ENCODE measurements at regions not wholly inside any gene's neighbourhood (a gene's known extent, or its start where the extent isn't known, plus 50 kb on each side); places are given as distances from the start of the nearest gene placed in this dataset.

DNA sequence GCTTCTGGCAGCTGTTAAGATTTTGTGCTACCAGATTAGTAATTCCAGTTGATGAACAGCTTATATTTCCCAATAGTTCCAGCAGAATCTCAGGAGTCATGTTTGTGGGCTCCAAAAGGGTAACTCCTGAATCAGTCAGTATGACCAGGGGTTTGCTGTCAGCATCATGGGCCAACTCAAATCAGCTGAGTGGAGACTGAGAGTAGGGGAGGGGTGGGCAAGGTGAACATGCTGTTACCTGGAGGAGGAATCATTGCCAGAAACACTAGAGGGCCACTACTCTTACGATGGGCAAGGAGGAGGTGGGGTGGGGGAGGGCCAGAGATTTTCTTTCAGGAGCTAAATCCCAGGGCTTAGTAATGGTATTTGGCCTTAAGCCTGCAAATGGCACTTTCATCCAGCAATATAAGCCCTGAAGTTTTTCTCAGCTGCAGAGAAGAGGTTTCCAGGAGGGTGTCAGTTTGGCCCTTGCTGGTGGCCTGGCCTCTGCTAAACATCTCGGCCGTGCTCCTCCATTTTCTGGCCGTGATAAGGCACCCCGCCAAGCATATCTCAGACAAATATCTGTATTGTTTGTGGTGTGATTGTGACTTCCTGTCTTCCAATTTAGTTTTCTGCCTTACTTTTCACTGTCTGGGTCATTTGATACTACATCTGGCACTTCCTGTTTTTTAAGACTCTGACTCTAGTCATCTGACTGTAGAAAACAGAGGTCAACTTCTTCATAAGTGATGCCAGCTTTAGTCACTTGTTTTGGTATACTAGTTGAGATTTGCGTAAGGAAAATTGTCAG lies 120.5 kb upstream of the CXCR4 start (continued):
- TF ChIP-seq HDAC1 (IDR thresholded peaks at IDR 0.05): no peak
- no peak for TF ChIP-seq ZSCAN32 (CRISPR knock-in tag; IDR thresholded peaks at IDR 0.05)
- no peak for TF ChIP-seq EHMT2 (IDR thresholded peaks at IDR 0.05)
- TF ChIP-seq, protein P1, sequence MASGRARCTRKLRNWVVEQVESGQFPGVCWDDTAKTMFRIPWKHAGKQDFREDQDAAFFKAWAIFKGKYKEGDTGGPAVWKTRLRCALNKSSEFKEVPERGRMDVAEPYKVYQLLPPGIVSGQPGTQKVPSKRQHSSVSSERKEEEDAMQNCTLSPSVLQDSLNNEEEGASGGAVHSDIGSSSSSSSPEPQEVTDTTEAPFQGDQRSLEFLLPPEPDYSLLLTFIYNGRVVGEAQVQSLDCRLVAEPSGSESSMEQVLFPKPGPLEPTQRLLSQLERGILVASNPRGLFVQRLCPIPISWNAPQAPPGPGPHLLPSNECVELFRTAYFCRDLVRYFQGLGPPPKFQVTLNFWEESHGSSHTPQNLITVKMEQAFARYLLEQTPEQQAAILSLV (tag; IDR thresholded peaks at IDR 0.05): no peak
- TF ChIP-seq, protein P2, sequence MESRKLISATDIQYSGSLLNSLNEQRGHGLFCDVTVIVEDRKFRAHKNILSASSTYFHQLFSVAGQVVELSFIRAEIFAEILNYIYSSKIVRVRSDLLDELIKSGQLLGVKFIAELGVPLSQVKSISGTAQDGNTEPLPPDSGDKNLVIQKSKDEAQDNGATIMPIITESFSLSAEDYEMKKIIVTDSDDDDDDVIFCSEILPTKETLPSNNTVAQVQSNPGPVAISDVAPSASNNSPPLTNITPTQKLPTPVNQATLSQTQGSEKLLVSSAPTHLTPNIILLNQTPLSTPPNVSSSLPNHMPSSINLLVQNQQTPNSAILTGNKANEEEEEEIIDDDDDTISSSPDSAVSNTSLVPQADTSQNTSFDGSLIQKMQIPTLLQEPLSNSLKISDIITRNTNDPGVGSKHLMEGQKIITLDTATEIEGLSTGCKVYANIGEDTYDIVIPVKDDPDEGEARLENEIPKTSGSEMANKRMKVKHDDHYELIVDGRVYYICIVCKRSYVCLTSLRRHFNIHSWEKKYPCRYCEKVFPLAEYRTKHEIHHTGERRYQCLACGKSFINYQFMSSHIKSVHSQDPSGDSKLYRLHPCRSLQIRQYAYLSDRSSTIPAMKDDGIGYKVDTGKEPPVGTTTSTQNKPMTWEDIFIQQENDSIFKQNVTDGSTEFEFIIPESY (CRISPR knock-in tag; IDR thresholded peaks at IDR 0.05): no peak
- no peak for TF ChIP-seq SP1 (CRISPR knock-in tag; IDR thresholded peaks at IDR 0.05)
- TF ChIP-seq RFX7 (CRISPR knock-in tag; IDR thresholded peaks at IDR 0.05): no peak
- TF ChIP-seq, protein P3, sequence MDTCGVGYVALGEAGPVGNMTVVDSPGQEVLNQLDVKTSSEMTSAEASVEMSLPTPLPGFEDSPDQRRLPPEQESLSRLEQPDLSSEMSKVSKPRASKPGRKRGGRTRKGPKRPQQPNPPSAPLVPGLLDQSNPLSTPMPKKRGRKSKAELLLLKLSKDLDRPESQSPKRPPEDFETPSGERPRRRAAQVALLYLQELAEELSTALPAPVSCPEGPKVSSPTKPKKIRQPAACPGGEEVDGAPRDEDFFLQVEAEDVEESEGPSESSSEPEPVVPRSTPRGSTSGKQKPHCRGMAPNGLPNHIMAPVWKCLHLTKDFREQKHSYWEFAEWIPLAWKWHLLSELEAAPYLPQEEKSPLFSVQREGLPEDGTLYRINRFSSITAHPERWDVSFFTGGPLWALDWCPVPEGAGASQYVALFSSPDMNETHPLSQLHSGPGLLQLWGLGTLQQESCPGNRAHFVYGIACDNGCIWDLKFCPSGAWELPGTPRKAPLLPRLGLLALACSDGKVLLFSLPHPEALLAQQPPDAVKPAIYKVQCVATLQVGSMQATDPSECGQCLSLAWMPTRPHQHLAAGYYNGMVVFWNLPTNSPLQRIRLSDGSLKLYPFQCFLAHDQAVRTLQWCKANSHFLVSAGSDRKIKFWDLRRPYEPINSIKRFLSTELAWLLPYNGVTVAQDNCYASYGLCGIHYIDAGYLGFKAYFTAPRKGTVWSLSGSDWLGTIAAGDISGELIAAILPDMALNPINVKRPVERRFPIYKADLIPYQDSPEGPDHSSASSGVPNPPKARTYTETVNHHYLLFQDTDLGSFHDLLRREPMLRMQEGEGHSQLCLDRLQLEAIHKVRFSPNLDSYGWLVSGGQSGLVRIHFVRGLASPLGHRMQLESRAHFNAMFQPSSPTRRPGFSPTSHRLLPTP (IDR thresholded peaks at IDR 0.05; ENCODE audit: borderline replicate concordance, extremely low read depth, insufficient read length): no peak
- TF ChIP-seq, protein P4, sequence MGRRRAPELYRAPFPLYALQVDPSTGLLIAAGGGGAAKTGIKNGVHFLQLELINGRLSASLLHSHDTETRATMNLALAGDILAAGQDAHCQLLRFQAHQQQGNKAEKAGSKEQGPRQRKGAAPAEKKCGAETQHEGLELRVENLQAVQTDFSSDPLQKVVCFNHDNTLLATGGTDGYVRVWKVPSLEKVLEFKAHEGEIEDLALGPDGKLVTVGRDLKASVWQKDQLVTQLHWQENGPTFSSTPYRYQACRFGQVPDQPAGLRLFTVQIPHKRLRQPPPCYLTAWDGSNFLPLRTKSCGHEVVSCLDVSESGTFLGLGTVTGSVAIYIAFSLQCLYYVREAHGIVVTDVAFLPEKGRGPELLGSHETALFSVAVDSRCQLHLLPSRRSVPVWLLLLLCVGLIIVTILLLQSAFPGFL (CRISPR knock-in tag; IDR thresholded peaks at IDR 0.05): no peak
- no peak for TF ChIP-seq ZNF146 (CRISPR knock-in tag; IDR thresholded peaks at IDR 0.05; ENCODE audit: unreplicated experiment)
- no peak for TF ChIP-seq TARDBP (IDR thresholded peaks at IDR 0.05)
- TF ChIP-seq NFYB (IDR thresholded peaks at IDR 0.05; ENCODE audit: extremely low read depth, insufficient read length): no peak
- TF ChIP-seq HDAC8 (tag; IDR thresholded peaks at IDR 0.05): no peak
- TF ChIP-seq COPS2 (conservative IDR thresholded peaks at IDR 0.05): no peak
- TF ChIP-seq ELF1 (tag; IDR thresholded peaks at IDR 0.05): peak; percentile 67
- TF ChIP-seq RUNX1 (IDR thresholded peaks at IDR 0.05; ENCODE audit: low read depth): no peak
- no peak for TF ChIP-seq ZNF175 (CRISPR knock-in tag; IDR thresholded peaks at IDR 0.05; ENCODE audit: low read depth)
- TF ChIP-seq ELF2 (CRISPR knock-in tag; IDR thresholded peaks at IDR 0.05): peak; percentile 38; the same call in 1 of the 2 replicates
- TF ChIP-seq RAD51 (IDR thresholded peaks at IDR 0.05; ENCODE audit: borderline replicate concordance, low read depth): no peak
- TF ChIP-seq PHB (CRISPR knock-in tag; IDR thresholded peaks at IDR 0.05): no peak
- TF ChIP-seq, protein P5, sequence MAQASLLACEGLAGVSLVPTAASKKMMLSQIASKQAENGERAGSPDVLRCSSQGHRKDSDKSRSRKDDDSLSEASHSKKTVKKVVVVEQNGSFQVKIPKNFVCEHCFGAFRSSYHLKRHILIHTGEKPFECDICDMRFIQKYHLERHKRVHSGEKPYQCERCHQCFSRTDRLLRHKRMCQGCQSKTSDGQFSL (CRISPR knock-in tag; IDR thresholded peaks at IDR 0.05): no peak
- TF ChIP-seq, protein P5 (tag; IDR thresholded peaks at IDR 0.05): no peak
